Upper lobe of right lung (tissue), 1 donor: ENCODE measurements at regions not wholly inside any gene's neighbourhood (a gene's known extent, or its start where the extent isn't known, plus 50 kb on each side); places are given as distances from the start of the nearest gene placed in this dataset.

ENCODE experiments used
- ATAC-seq: fragments of 200-7000 bp; cut with Tn5 transposase; one replicate; pipeline ENCODE4 v1.9.1; 2020; ENCODE audit warnings: mild to moderate bottlenecking, moderate library complexity
- DNase-seq: peaks from one replicate; pipeline ENCODE4 v3.0.0-alpha.2; 2020
- H3K27ac ChIP-seq: fragments of 200-600 bp; one replicate; pipeline ENCODE4 v1.8.0; 2022
- H3K27me3 ChIP-seq: fragments of 200-600 bp; one replicate; pipeline ENCODE4 v1.8.0; 2022; ENCODE audit warnings: mild to moderate bottlenecking
- H3K36me3 ChIP-seq: fragments of 200-600 bp; one replicate; pipeline ENCODE4 v1.8.0; 2022
- H3K4me1 ChIP-seq: fragments of 200-600 bp; one replicate; pipeline ENCODE4 v1.8.0; 2022
- H3K4me3 ChIP-seq: fragments of 200-600 bp; one replicate; pipeline ENCODE4 v1.8.0; 2022; ENCODE audit warnings: mild to moderate bottlenecking
- H3K9me3 ChIP-seq: fragments of 200-600 bp; one replicate; pipeline ENCODE4 v1.8.0; 2022
- CTCF ChIP-seq: fragments of 200-600 bp; IDR thresholded peaks from one replicate; pipeline ENCODE4 v1.8.0; 2022; ENCODE audit warnings: antibody characterized with exemption
- intact Hi-C: fragments of 100-400 bp; cut with DNase I; formaldehyde crosslinking; loops from one replicate; pipeline ENCODE4 v1.11.0; 2022
- donor health status: DM: no; HTN: yes; CAD: no; lungs with severe emphysema.

GRCh38 chrY:19816053-19816823, 71.7 kb upstream of the KDM5D start:
- Histone ChIP-seq H3K36me3 (no peaks in the 10 kb centered on the region), H3K4me3 (no peak overlapping the region), H3K27ac (no peak overlapping the region), H3K27me3 (no peaks in the 10 kb centered on the region), H3K9me3 (no peaks in the 10 kb centered on the region), H3K4me1 (no peaks in the 10 kb centered on the region)
- DNase-seq (no peak), ATAC-seq (peak; percentile 40)
- no peak for TF ChIP-seq CTCF
- intact Hi-C loops: no loop called here
